H9 (cell line): ENCODE measurements at regions not wholly inside any gene's neighbourhood (a gene's known extent, or its start where the extent isn't known, plus 50 kb on each side); places are given as distances from the start of the nearest gene placed in this dataset.

ENCODE experiments used
- DNase-seq: peaks from one replicate; pipeline ENCODE4 v3.0.0-alpha.2; 2017
- H2AFZ ChIP-seq: one replicate; pipeline ENCODE4 v1.6.1; 2013; ENCODE audit warnings: mild to moderate bottlenecking, low read length, control low read depth, moderate library complexity
- H2AK5ac ChIP-seq: 2 replicates; pipeline ENCODE4 v1.6.1; 2013; ENCODE audit warnings: low read length, control low read depth, mixed read lengths; ENCODE audit not compliant: insufficient read length
- H2BK120ac ChIP-seq: one replicate; pipeline ENCODE4 v1.6.1; 2013; ENCODE audit warnings: low read depth, mild to moderate bottlenecking, low read length, control low read depth, inconsistent platforms; ENCODE audit not compliant: poor library complexity, severe bottlenecking
- H2BK12ac ChIP-seq: 2 replicates; pipeline ENCODE4 v1.6.1; 2013; ENCODE audit warnings: low read length, control low read depth, mixed read lengths, low read depth; ENCODE audit not compliant: insufficient read length
- H2BK15ac ChIP-seq: 2 replicates; pipeline ENCODE4 v1.6.1; 2013; ENCODE audit warnings: low read depth, low read length, control low read depth
- H2BK20ac ChIP-seq: one replicate; pipeline ENCODE4 v1.6.1; 2013; ENCODE audit warnings: low read depth, mild to moderate bottlenecking, low read length, control low read depth, inconsistent platforms; ENCODE audit not compliant: poor library complexity, severe bottlenecking
- H2BK5ac ChIP-seq: 2 replicates; pipeline ENCODE4 v1.6.1; 2013; ENCODE audit warnings: low read length, control low read depth, mixed read lengths; ENCODE audit not compliant: insufficient read length
- H3K14ac ChIP-seq: 2 replicates; pipeline ENCODE4 v1.6.1; 2013; ENCODE audit warnings: low read length, control low read depth; ENCODE audit not compliant: insufficient read depth
- H3K18ac ChIP-seq: 2 replicates; pipeline ENCODE4 v1.6.1; 2013; ENCODE audit warnings: low read depth, mild to moderate bottlenecking, mixed read lengths, low read length, control low read depth; ENCODE audit not compliant: insufficient read length
- H3K23ac ChIP-seq: 2 replicates; pipeline ENCODE4 v1.6.1; 2013; ENCODE audit warnings: low read length, control low read depth, mixed read lengths, low read depth; ENCODE audit not compliant: insufficient read length
- H3K23me2 ChIP-seq: 2 replicates; pipeline ENCODE4 v1.6.1; 2013; ENCODE audit warnings: low read depth, mild to moderate bottlenecking, mixed read lengths, low read length, control low read depth; ENCODE audit not compliant: insufficient read length, poor library complexity, severe bottlenecking
- H3K27ac ChIP-seq: 2 replicates; pipeline ENCODE4 v1.5.1; 2013; ENCODE audit warnings: low read length, control low read depth, mixed read lengths, low read depth; ENCODE audit not compliant: insufficient read length
- H3K27me3 ChIP-seq: 2 replicates; pipeline ENCODE4 v1.6.1; 2013; ENCODE audit warnings: low read length, control low read depth, inconsistent platforms; ENCODE audit not compliant: insufficient read depth
- H3K4ac ChIP-seq: 2 replicates; pipeline ENCODE4 v1.6.1; 2013; ENCODE audit warnings: low read depth, mild to moderate bottlenecking, control low read depth, inconsistent platforms, low read length, moderate library complexity
- H3K4me1 ChIP-seq: 2 replicates; pipeline ENCODE4 v1.6.1; 2013; ENCODE audit warnings: low read length, control low read depth, inconsistent platforms; ENCODE audit not compliant: insufficient read depth
- H3K4me2 ChIP-seq: 2 replicates; pipeline ENCODE4 v1.6.1; 2013; ENCODE audit warnings: low read length, control low read depth, mixed read lengths; ENCODE audit not compliant: insufficient read length, insufficient read depth
- H3K56ac ChIP-seq: 2 replicates; pipeline ENCODE4 v1.6.1; 2013; ENCODE audit warnings: low read depth, mild to moderate bottlenecking, mixed read lengths, low read length, control low read depth; ENCODE audit not compliant: insufficient read length
- H3K79me1 ChIP-seq: 2 replicates; pipeline ENCODE4 v1.6.1; 2013; ENCODE audit warnings: low read depth, mild to moderate bottlenecking, moderate library complexity, low read length, control low read depth, inconsistent platforms; ENCODE audit not compliant: insufficient read depth, poor library complexity, severe bottlenecking
- H3K79me2 ChIP-seq: 2 replicates; pipeline ENCODE4 v1.6.1; 2013; ENCODE audit warnings: low read length, control low read depth, inconsistent platforms; ENCODE audit not compliant: insufficient read depth
- H3K9ac ChIP-seq: 2 replicates; pipeline ENCODE4 v1.6.1; 2013; ENCODE audit warnings: low read length, control low read depth, mixed read lengths; ENCODE audit not compliant: insufficient read length; ENCODE audit errors: extremely low read depth
- H3K9me3 ChIP-seq: one replicate; pipeline ENCODE4 v1.6.1; 2013; ENCODE audit warnings: low read depth, low read length, inconsistent platforms; ENCODE audit not compliant: control insufficient read depth
- H3T11ph ChIP-seq: one replicate; pipeline ENCODE4 v1.6.1; 2013; ENCODE audit warnings: mild to moderate bottlenecking, low read length, control low read depth, inconsistent platforms
- H4K20me1 ChIP-seq: one replicate; pipeline ENCODE4 v1.6.1; 2013; ENCODE audit not compliant: control insufficient read depth, insufficient read length, insufficient read depth
- H4K5ac ChIP-seq: 2 replicates; pipeline ENCODE4 v1.6.1; 2013; ENCODE audit warnings: low read depth, mild to moderate bottlenecking, mixed read lengths, low read length, control low read depth; ENCODE audit not compliant: insufficient read length
- H4K8ac ChIP-seq: replicated peaks from 2 replicates; pipeline ENCODE4 v1.6.1; 2013; ENCODE audit warnings: low read length, control low read depth, mixed read lengths, low read depth; ENCODE audit not compliant: insufficient read length
- H4K91ac ChIP-seq: 2 replicates; pipeline ENCODE4 v1.6.1; 2013; ENCODE audit warnings: low read depth, mild to moderate bottlenecking, moderate library complexity, mixed read lengths, low read length, control low read depth; ENCODE audit not compliant: insufficient read length
- H3K27ac Mint-ChIP-seq, 3 experiments: 2 replicates in 2 of 3; 3 replicates in 1 of 3; pipeline ENCODE4 v1.8.0; 2020 to 2021; ENCODE audit warnings: mixed read lengths in 3 of 3, mild to moderate bottlenecking in 1 of 3, moderate library complexity in 1 of 3
- H3K27me3 Mint-ChIP-seq: 2 replicates; pipeline ENCODE4 v1.8.0; 2021; ENCODE audit warnings: low read depth, mild to moderate bottlenecking, moderate library complexity, mixed read lengths
- H3K36me3 Mint-ChIP-seq, 3 experiments: 2 replicates in 2 of 3; 3 replicates in 1 of 3; pipeline ENCODE4 v1.8.0; 2020 to 2021; ENCODE audit warnings: low read depth in 3 of 3, mixed read lengths in 3 of 3; ENCODE audit not compliant: insufficient read depth in 1 of 3
- H3K4me1 Mint-ChIP-seq, 2 experiments: 2 replicates each; pipeline ENCODE4 v1.8.0; 2020; ENCODE audit warnings: mixed read lengths in 2 of 2
- H3K4me3 Mint-ChIP-seq, 2 experiments: 2 replicates in 1 of 2; 3 replicates in 1 of 2; pipeline ENCODE4 v1.8.0; 2020 to 2021; ENCODE audit warnings: mild to moderate bottlenecking in 2 of 2, mixed read lengths in 2 of 2, moderate library complexity in 1 of 2
- H3K9me3 Mint-ChIP-seq, 2 experiments: 2 replicates in 1 of 2; 3 replicates in 1 of 2; pipeline ENCODE4 v1.8.0; 2020; ENCODE audit warnings: mild to moderate bottlenecking in 2 of 2, mixed read lengths in 2 of 2, moderate library complexity in 1 of 2
- CTCF ChIP-seq: fragments of 200-600 bp; sonication (generic); conservative IDR thresholded peaks from 3 replicates; pipeline ENCODE4 v1.8.0; 2021; ENCODE audit warnings: antibody characterized with exemption, mild to moderate bottlenecking
- WGBS: extraction: QIAGEN DNeasy Blood & Tissue Kit; methylation state at CpG from one replicate; pipeline ENCODE4 v1.1.7; 2013; ENCODE audit warnings: missing lambda C conversion rate, low lambda C conversion rate, mixed read lengths; ENCODE audit not compliant: insufficient read length; ENCODE audit errors: extremely low coverage; 5-methylcytosine and 5-hydroxymethylcytosine counted together

- no peak overlapping the region for H2BK120ac ChIP-seq
- no peaks in the 10 kb centered on the region for H3K4me1 ChIP-seq
- H3K4ac ChIP-seq: no peak overlapping the region
- H3K23me2 ChIP-seq: no peaks in the 10 kb centered on the region
- H3K27me3 Mint-ChIP-seq: no peaks in the 10 kb centered on the region
- H4K91ac ChIP-seq: no peak overlapping the region
- H3K4me2 ChIP-seq: no peak overlapping the region
- H4K5ac ChIP-seq: no peak overlapping the region
- no peak overlapping the region for H3K23ac ChIP-seq
- H2BK20ac ChIP-seq: no peak overlapping the region
- peak overlapping the region in 1 of 3 experiments; percentile 76; a peak in 1 of 7 replicates for H3K27ac Mint-ChIP-seq
- H3K56ac ChIP-seq: no peak overlapping the region
- H2BK5ac ChIP-seq: no peak overlapping the region
- no CpG with 5 or more reads among the region's 5 CpGs for WGBS
- H3K79me2 ChIP-seq: no peaks in the 10 kb centered on the region
- no peak overlapping the region for H3T11ph ChIP-seq
- H2BK12ac ChIP-seq: no peak overlapping the region
- H3K36me3 Mint-ChIP-seq: peaks cover 0 to 4% (median 0%) of the 10 kb centered on the region in 3 experiments; a peak in 1 of 7 replicates
- H3K4me3 Mint-ChIP-seq: no peak overlapping the region
- no peaks in the 10 kb centered on the region for H3K9me3 ChIP-seq
- no peaks in the 10 kb centered on the region for H4K20me1 ChIP-seq
- no peaks in the 10 kb centered on the region for H3K27me3 ChIP-seq
- H3K14ac ChIP-seq: no peak overlapping the region
- H3K4me1 Mint-ChIP-seq: no peaks in the 10 kb centered on the region
- H2AFZ ChIP-seq: no peak overlapping the region
- no peak overlapping the region for H4K8ac ChIP-seq
- no peaks in the 10 kb centered on the region for H3K9me3 Mint-ChIP-seq
- no peak overlapping the region for H3K27ac ChIP-seq
- H3K79me1 ChIP-seq: no peaks in the 10 kb centered on the region
- no peak for DNase-seq
- no peak overlapping the region for H3K9ac ChIP-seq
- no peak overlapping the region for H2BK15ac ChIP-seq
- H3K18ac ChIP-seq: no peak overlapping the region
- no peak for TF ChIP-seq CTCF
- H2AK5ac ChIP-seq: no peak overlapping the region
Observed at GRCh38 chr1:79554688-79555087, 548.2 kb upstream of the ADGRL4 start.
